Erythroblast (primary cell): ENCODE measurements at regions not wholly inside any gene's neighbourhood (a gene's known extent, or its start where the extent isn't known, plus 50 kb on each side); places are given as distances from the start of the nearest gene placed in this dataset.

Experiments used
- DNase-seq, 2 experiments: peaks; one replicate each; lab custom pipeline; 2025; lab: John Stamatoyannopoulos, UW
- GATA1 ChIP-seq: IDR thresholded peaks from 2 replicates; pipeline ENCODE4 v1.6.1; 2011; ENCODE audit warnings: low read depth, mild to moderate bottlenecking, control low read depth, low read length, moderate library complexity
- POLR2A ChIP-seq: IDR thresholded peaks from 2 replicates; pipeline ENCODE4 v1.6.1; 2011; ENCODE audit warnings: mild to moderate bottlenecking, low read length

- TF ChIP-seq POLR2A = no peak
- TF ChIP-seq GATA1 = no peak
These were observed 179.6 kb upstream of the MPDZ start for GRCh38 chr9:13459071-13459470.

GRCh38 chr9:13457795-13458194 is 178.3 kb upstream of the MPDZ start:
- no peak for DNase-seq
- TF ChIP-seq GATA1 (no peak), POLR2A (no peak)

More at GRCh38 chr9:13459071-13459470, 179.6 kb upstream of the MPDZ start:
- no peak for DNase-seq

- no peak for DNase-seq
- TF ChIP-seq POLR2A (no peak), GATA1 (no peak)
These were observed 171.2 kb upstream of the MPDZ start for GRCh38 chr9:13450723-13451122.

GRCh38 chr9:13448482-13448881 is 169.0 kb upstream of the MPDZ start:
- peak in 1 of 2 experiments; percentile 27 for DNase-seq
- TF ChIP-seq GATA1 (no peak), POLR2A (no peak)

DNA sequence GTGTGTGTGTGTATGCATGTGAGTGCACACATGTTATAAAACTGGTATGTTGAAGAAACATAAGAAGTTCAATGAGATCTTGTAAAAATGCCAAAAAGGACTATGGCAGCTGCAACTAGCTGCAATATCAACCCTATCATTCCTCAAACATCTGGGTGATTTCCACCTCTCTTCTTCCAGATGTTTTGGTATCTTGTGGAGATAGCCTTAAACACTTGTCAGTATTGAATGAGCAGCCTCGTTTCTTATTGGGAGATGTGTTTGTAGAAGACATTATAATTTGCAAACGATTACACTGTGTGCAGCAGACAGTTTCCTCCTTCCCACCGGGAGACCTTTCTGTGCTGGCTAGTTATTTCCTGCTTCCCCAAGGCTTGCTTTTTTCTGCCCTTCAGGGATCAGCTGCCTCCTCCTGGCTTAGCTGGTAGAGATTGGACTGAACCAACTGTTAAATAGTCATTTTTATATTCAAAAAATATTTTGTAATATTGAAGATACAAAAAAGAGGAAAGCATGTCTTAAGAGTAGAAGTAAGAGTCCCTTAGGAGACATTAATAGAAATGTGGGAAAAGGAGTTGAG is 168.4 kb upstream of the MPDZ start:
- DNase-seq = peak; percentile 78 to 88

GRCh38 chr9:13446938-13447842 is 167.7 kb upstream of the MPDZ start:
- TF ChIP-seq GATA1 (no peak), POLR2A (no peak)

More for the DNA sequence above, 168.4 kb upstream of the MPDZ start:
- TF ChIP-seq GATA1 (no peak), POLR2A (no peak)

DNA sequence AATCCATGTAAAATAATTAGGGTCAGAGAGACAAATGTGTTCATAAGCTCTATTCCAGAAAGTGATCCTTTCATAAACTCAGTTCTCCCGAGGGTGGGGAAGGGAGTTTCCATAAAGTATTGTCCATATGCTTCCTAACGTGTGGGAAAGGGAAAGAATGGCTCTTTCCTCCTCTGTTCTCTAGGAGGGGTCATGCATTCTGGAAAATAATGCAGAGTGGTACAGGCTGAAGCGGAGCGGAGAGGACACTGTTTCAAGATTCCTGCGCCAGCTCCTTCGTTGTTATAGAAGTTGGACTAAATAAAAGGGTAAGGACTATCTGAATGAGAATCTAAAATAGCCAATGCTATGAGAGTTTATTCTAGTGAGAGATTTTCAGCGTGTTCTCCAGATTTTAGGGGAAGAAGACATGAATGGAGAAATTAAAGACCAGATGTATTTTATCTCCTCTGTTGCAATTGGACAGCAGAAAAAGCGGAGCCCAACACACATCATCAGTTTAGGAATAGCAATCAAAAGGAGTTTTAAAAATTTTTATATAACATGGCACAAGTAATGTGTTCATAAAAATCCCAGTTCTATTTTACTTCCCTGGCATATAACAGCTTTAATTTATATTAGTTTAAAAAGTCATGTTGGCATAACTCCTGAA is 166.9 kb upstream of the MPDZ start:
- no peak for DNase-seq
- TF ChIP-seq GATA1 = no peak
- no peak for TF ChIP-seq POLR2A

More at GRCh38 chr9:13446938-13447842, 167.7 kb upstream of the MPDZ start:
- DNase-seq = no peak

DNA sequence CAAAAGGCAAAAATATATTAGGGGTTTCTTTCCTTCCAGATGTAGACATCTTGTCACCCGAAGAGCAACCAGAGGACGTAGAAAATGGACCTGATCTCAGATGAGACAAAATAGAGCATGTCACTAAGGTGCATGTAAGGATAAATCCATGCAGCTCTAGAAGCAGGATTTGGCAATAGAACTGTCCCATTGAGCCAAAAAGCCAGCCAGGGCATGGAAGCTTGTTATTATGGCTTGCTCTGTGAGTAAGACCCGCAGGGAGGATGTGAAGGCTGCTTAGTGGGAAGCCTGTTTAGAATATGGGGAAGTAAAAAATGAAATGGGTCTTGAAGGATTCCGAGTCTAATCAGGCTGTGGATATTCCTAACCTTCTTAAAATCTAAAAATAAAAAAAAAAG is 165.6 kb upstream of the MPDZ start:
- no peak for TF ChIP-seq GATA1
- no peak for TF ChIP-seq POLR2A
- DNase-seq = no peak

- no peak for TF ChIP-seq GATA1
- no peak for TF ChIP-seq POLR2A
- no peak for DNase-seq
These were observed 165.0 kb upstream of the MPDZ start for GRCh38 chr9:13444245-13445102.

GRCh38 chr9:13443346-13444244 is 164.1 kb upstream of the MPDZ start:
- DNase-seq = no peak
- TF ChIP-seq POLR2A (no peak), GATA1 (no peak)

- TF ChIP-seq GATA1 (no peak), POLR2A (no peak)
- no peak for DNase-seq
These were observed 160.4 kb upstream of the MPDZ start for GRCh38 chr9:13439685-13440476.
